Mucosa of rectum (tissue), 2 donors: ENCODE measurements at regions not wholly inside any gene's neighbourhood (a gene's known extent, or its start where the extent isn't known, plus 50 kb on each side); places are given as distances from the start of the nearest gene placed in this dataset.
"Not testable (repeated sequence)": the region's sequence is repeated elsewhere in the genome, so short reads cannot be mapped to it uniquely, and the experiment has no call there.

ENCODE experiments used
- H3K27ac ChIP-seq, 2 donors: one replicate each; pipeline ENCODE4 v1.7.0; 2013; ENCODE audit warnings: inconsistent platforms in 2 of 2, low read depth in 2 of 2, low read length in 2 of 2
- H3K27me3 ChIP-seq, 2 donors: one replicate each; pipeline ENCODE4 v1.7.0; 2013; ENCODE audit warnings: low read length in 2 of 2; ENCODE audit not compliant: control insufficient read depth in 2 of 2, insufficient read depth in 2 of 2
- H3K36me3 ChIP-seq, 2 donors: one replicate each; pipeline ENCODE4 v1.7.0; 2013; ENCODE audit warnings: low read length in 2 of 2; ENCODE audit not compliant: control insufficient read depth in 2 of 2, insufficient read depth in 2 of 2
- H3K4me1 ChIP-seq, 2 donors: one replicate each; pipeline ENCODE4 v1.7.0; 2013; ENCODE audit warnings: low read length in 2 of 2, mild to moderate bottlenecking in 1 of 2; ENCODE audit not compliant: control insufficient read depth in 2 of 2, insufficient read depth in 2 of 2
- H3K4me3 ChIP-seq, 2 donors: one replicate each; pipeline ENCODE4 v1.7.0; 2013; ENCODE audit warnings: low read length in 2 of 2
- H3K9ac ChIP-seq, 2 donors: one replicate each; pipeline ENCODE4 v1.7.0; 2013; ENCODE audit warnings: low read length in 2 of 2, low read depth in 1 of 2, mild to moderate bottlenecking in 1 of 2
- H3K9me3 ChIP-seq, 2 donors: one replicate each; pipeline ENCODE4 v1.7.0; 2013; ENCODE audit warnings: low read length in 2 of 2; ENCODE audit not compliant: control insufficient read depth in 2 of 2
- donor health status: healthy.
- donor health status: Normal muscosa, but diverticular disease.

GRCh38 chr7:124645704-124646103 is 119.9 kb downstream of the GPR37 start:
- Histone ChIP-seq H3K9me3 (no peaks in the 10 kb centered on the region), H3K36me3 (no peaks in the 10 kb centered on the region), H3K27me3 (no peaks in the 10 kb centered on the region), H3K9ac (no peak overlapping the region), H3K27ac (no peak overlapping the region), H3K4me1 (no peaks in the 10 kb centered on the region), H3K4me3 (no peak overlapping the region)

GRCh38 chr7:124643311-124643811 is 122.2 kb downstream of the GPR37 start:
- Histone ChIP-seq H3K27me3 (no peaks in the 10 kb centered on the region), H3K9me3 (no peaks in the 10 kb centered on the region), H3K9ac (no peak overlapping the region), H3K4me1 (no peaks in the 10 kb centered on the region), H3K4me3 (no peak overlapping the region), H3K36me3 (no peaks in the 10 kb centered on the region), H3K27ac (no peak overlapping the region)

GRCh38 chr7:124635416-124635815 is 130.2 kb downstream of the GPR37 start:
- Histone ChIP-seq H3K27me3 (no peaks in the 10 kb centered on the region), H3K4me1 (no peaks in the 10 kb centered on the region), H3K4me3 (no peak overlapping the region), H3K27ac (no peak overlapping the region), H3K9ac (no peak overlapping the region), H3K9me3 (no peaks in the 10 kb centered on the region), H3K36me3 (no peaks in the 10 kb centered on the region)

- H3K9ac ChIP-seq = no peak overlapping the region
- H3K4me3 ChIP-seq = no peak overlapping the region
- H3K27ac ChIP-seq = no peak overlapping the region
- H3K36me3 ChIP-seq = no peaks in the 10 kb centered on the region
- H3K4me1 ChIP-seq = no peaks in the 10 kb centered on the region
- no peaks in the 10 kb centered on the region for H3K27me3 ChIP-seq
- H3K9me3 ChIP-seq = no peaks in the 10 kb centered on the region
These were observed 131.9 kb downstream of the GPR37 start for GRCh38 chr7:124633740-124634139.

GRCh38 chr7:124630395-124630794 is 135.2 kb downstream of the GPR37 start:
- Histone ChIP-seq H3K36me3 (no peaks in the 10 kb centered on the region), H3K9ac (no peak overlapping the region), H3K9me3 (no peaks in the 10 kb centered on the region), H3K4me1 (no peaks in the 10 kb centered on the region), H3K27ac (no peak overlapping the region), H3K27me3 (no peaks in the 10 kb centered on the region), H3K4me3 (no peak overlapping the region)

- Histone ChIP-seq H3K4me1 (no peaks in the 10 kb centered on the region), H3K9me3 (no peaks in the 10 kb centered on the region), H3K9ac (no peak overlapping the region), H3K36me3 (no peaks in the 10 kb centered on the region), H3K27me3 (no peaks in the 10 kb centered on the region), H3K4me3 (no peak overlapping the region), H3K27ac (no peak overlapping the region)
These were observed 146.7 kb downstream of the GPR37 start for GRCh38 chr7:124618871-124619270.

- not testable (repeated sequence) for H3K27ac ChIP-seq, H3K4me1 ChIP-seq, H3K4me3 ChIP-seq, H3K27me3 ChIP-seq, H3K36me3 ChIP-seq, H3K9me3 ChIP-seq, H3K9ac ChIP-seq
These were observed 147.5 kb downstream of the GPR37 start for GRCh38 chr7:124618051-124618450.

GRCh38 chr7:124603066-124603465 is 162.5 kb downstream of the GPR37 start:
- Histone ChIP-seq H3K4me1 (no peaks in the 10 kb centered on the region), H3K4me3 (no peak overlapping the region), H3K27ac (no peak overlapping the region), H3K27me3 (no peaks in the 10 kb centered on the region), H3K36me3 (no peaks in the 10 kb centered on the region), H3K9ac (no peak overlapping the region), H3K9me3 (no peaks in the 10 kb centered on the region)

GRCh38 chr7:124597509-124597908 is 168.1 kb downstream of the GPR37 start:
- Histone ChIP-seq H3K36me3 (no peaks in the 10 kb centered on the region), H3K4me1 (no peaks in the 10 kb centered on the region)

GRCh38 chr7:124596881-124597280 is 168.7 kb downstream of the GPR37 start:
- Histone ChIP-seq H3K36me3 (no peaks in the 10 kb centered on the region), H3K9ac (no peak overlapping the region), H3K4me1 (no peaks in the 10 kb centered on the region), H3K4me3 (no peak overlapping the region), H3K9me3 (no peaks in the 10 kb centered on the region), H3K27me3 (no peaks in the 10 kb centered on the region), H3K27ac (no peak overlapping the region)

More at GRCh38 chr7:124597509-124597908, 168.1 kb downstream of the GPR37 start:
- Histone ChIP-seq H3K9ac (no peak overlapping the region), H3K27ac (no peak overlapping the region), H3K9me3 (no peaks in the 10 kb centered on the region), H3K27me3 (no peaks in the 10 kb centered on the region), H3K4me3 (no peak overlapping the region)

- H3K9me3 ChIP-seq = no peaks in the 10 kb centered on the region
- H3K27ac ChIP-seq = no peak overlapping the region
- no peaks in the 10 kb centered on the region for H3K4me1 ChIP-seq
- no peaks in the 10 kb centered on the region for H3K36me3 ChIP-seq
- H3K27me3 ChIP-seq = no peaks in the 10 kb centered on the region
- no peak overlapping the region for H3K9ac ChIP-seq
- no peak overlapping the region for H3K4me3 ChIP-seq
These were observed 174.8 kb downstream of the GPR37 start for GRCh38 chr7:124590814-124591213.
